HCT116 (cell line): ENCODE measurements at regions not wholly inside any gene's neighbourhood (a gene's known extent, or its start where the extent isn't known, plus 50 kb on each side); places are given as distances from the start of the nearest gene placed in this dataset.

Experiments used
- EGR1 ChIP-seq: IDR thresholded peaks from 2 replicates; pipeline ENCODE4 v1.6.1; 2012; ENCODE audit warnings: low read depth
- EZH2phosphoT487 ChIP-seq: fragments of 200-600 bp; IDR thresholded peaks from 2 replicates; pipeline ENCODE4 v1.6.1; 2018; ENCODE audit warnings: antibody characterized with exemption, borderline replicate concordance
- POLR2A ChIP-seq: IDR thresholded peaks from 2 replicates; pipeline ENCODE4 v1.7.0; 2011; ENCODE audit warnings: borderline replicate concordance; ENCODE audit not compliant: insufficient read depth, insufficient read length; ENCODE audit errors: extremely low read depth
- POLR2AphosphoS5 ChIP-seq: IDR thresholded peaks from 2 replicates; pipeline ENCODE4 v1.6.1; 2011; ENCODE audit warnings: mild to moderate bottlenecking, low read depth, low read length, moderate library complexity
- ZNF274 ChIP-seq: fragments of 200-500 bp; sonication (Bioruptor generic); IDR thresholded peaks from 2 replicates; pipeline ENCODE4 v1.6.1; 2014; ENCODE audit warnings: mild to moderate bottlenecking, low read depth, low read length, inconsistent platforms
- TF ChIP-seq, protein P1 (sequence below): IDR thresholded peaks from 2 replicates; pipeline ENCODE4 v1.6.1; 2012; ENCODE audit warnings: low read depth
- TF ChIP-seq, protein P2 (sequence below): IDR thresholded peaks from 2 replicates; pipeline ENCODE4 v1.6.1; 2012
- TF ChIP-seq, protein P3 (sequence below), 3 experiments: fragments of 200-600 bp in 1 of 3; sonication (generic) in 1 of 3; IDR thresholded peaks in 2 of 3; conservative IDR thresholded peaks in 1 of 3; 2 replicates each; pipeline ENCODE4 v1.5.1; 2012 to 2017; ENCODE audit warnings: low read depth in 2 of 3, low read length in 2 of 3, antibody characterized with exemption in 1 of 3, borderline replicate concordance in 1 of 3, control low read depth in 1 of 3, mild to moderate bottlenecking in 1 of 3, mixed read lengths in 1 of 3, mixed run types in 1 of 3, moderate library complexity in 1 of 3; ENCODE audit not compliant: insufficient read depth in 1 of 3

DNA sequence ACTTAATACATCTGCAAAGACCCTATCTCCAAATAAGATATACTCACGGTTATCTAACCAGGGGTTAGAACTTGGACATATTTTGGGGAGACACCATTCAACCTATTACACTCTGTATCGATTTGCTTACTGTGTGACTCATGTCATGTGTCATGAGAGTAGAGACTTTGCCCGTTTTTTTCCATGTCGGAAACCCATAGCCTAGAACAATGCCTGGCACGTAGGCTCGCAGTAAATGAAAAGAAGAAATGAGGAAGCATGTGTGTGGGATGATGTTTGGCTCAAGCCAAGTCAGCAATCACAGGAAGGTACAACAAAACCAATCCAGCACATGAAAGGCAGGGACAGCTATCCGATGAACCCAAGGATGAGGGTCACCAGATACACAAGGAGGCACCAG is 94.6 kb upstream of the DNAH5 start (continued):
- TF ChIP-seq, protein P1, sequence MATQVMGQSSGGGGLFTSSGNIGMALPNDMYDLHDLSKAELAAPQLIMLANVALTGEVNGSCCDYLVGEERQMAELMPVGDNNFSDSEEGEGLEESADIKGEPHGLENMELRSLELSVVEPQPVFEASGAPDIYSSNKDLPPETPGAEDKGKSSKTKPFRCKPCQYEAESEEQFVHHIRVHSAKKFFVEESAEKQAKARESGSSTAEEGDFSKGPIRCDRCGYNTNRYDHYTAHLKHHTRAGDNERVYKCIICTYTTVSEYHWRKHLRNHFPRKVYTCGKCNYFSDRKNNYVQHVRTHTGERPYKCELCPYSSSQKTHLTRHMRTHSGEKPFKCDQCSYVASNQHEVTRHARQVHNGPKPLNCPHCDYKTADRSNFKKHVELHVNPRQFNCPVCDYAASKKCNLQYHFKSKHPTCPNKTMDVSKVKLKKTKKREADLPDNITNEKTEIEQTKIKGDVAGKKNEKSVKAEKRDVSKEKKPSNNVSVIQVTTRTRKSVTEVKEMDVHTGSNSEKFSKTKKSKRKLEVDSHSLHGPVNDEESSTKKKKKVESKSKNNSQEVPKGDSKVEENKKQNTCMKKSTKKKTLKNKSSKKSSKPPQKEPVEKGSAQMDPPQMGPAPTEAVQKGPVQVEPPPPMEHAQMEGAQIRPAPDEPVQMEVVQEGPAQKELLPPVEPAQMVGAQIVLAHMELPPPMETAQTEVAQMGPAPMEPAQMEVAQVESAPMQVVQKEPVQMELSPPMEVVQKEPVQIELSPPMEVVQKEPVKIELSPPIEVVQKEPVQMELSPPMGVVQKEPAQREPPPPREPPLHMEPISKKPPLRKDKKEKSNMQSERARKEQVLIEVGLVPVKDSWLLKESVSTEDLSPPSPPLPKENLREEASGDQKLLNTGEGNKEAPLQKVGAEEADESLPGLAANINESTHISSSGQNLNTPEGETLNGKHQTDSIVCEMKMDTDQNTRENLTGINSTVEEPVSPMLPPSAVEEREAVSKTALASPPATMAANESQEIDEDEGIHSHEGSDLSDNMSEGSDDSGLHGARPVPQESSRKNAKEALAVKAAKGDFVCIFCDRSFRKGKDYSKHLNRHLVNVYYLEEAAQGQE: no peak
- TF ChIP-seq EGR1: no peak
- no peak for TF ChIP-seq EZH2phosphoT487
- TF ChIP-seq POLR2AphosphoS5: 0 out of 2 replicates have a peak, but pooled peaks have one; percentile 33
- no peak for TF ChIP-seq POLR2A
- TF ChIP-seq, protein P2, sequence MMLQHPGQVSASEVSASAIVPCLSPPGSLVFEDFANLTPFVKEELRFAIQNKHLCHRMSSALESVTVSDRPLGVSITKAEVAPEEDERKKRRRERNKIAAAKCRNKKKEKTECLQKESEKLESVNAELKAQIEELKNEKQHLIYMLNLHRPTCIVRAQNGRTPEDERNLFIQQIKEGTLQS: no peak
- no peak for TF ChIP-seq ZNF274
- TF ChIP-seq, protein P3, sequence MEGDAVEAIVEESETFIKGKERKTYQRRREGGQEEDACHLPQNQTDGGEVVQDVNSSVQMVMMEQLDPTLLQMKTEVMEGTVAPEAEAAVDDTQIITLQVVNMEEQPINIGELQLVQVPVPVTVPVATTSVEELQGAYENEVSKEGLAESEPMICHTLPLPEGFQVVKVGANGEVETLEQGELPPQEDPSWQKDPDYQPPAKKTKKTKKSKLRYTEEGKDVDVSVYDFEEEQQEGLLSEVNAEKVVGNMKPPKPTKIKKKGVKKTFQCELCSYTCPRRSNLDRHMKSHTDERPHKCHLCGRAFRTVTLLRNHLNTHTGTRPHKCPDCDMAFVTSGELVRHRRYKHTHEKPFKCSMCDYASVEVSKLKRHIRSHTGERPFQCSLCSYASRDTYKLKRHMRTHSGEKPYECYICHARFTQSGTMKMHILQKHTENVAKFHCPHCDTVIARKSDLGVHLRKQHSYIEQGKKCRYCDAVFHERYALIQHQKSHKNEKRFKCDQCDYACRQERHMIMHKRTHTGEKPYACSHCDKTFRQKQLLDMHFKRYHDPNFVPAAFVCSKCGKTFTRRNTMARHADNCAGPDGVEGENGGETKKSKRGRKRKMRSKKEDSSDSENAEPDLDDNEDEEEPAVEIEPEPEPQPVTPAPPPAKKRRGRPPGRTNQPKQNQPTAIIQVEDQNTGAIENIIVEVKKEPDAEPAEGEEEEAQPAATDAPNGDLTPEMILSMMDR (IDR thresholded peaks at IDR 0.05 in 2 of 3, conservative IDR thresholded peaks at IDR 0.05 in 1 of 3; ENCODE audit: borderline replicate concordance in 1 of 3, insufficient read depth in 1 of 3, low read depth in 2 of 3, low read length in 2 of 3): no peak
